A673 (cell line): ENCODE measurements at regions not wholly inside any gene's neighbourhood (a gene's known extent, or its start where the extent isn't known, plus 50 kb on each side); places are given as distances from the start of the nearest gene placed in this dataset.

Experiments
- BruUV-seq: library from RNA; stranded (reverse); fragments of 400-500 nt; replicated peaks from 2 replicates; lab custom pipeline; 2021; lab: Mats Ljungman, UMichigan
- CTCF ChIA-PET: fragments of 300-600 bp; sonication (Branson Sonifier 250); formaldehyde crosslinking; loops from one replicate; lab custom pipeline; 2022; ENCODE audit warnings: antibody characterized with exemption; lab: Charles Lee
- POLR2A ChIA-PET: fragments of 300-600 bp; sonication (Branson Sonifier 250); formaldehyde crosslinking; loops from one replicate; lab custom pipeline; 2022; ENCODE audit warnings: antibody characterized with exemption; ENCODE audit not compliant: low non-redundant PET; lab: Charles Lee
- DNase-seq: peaks from one replicate; pipeline ENCODE4 v3.0.0-alpha.2; 2015; ENCODE audit warnings: low spot score
- H3K27ac ChIP-seq: fragments of 200-600 bp; sonication (generic); 2 replicates; pipeline ENCODE4 v1.5.1; 2016; ENCODE audit warnings: mixed run types, low read depth, mild to moderate bottlenecking, mixed read lengths, antibody characterized with exemption, low read length; ENCODE audit not compliant: poor library complexity, severe bottlenecking
- H3K27me3 ChIP-seq: fragments of 200-600 bp; sonication (generic); replicated peaks from 2 replicates; pipeline ENCODE4 v1.6.1; 2017; ENCODE audit warnings: mixed run types, low read depth, mild to moderate bottlenecking, mixed read lengths, antibody characterized with exemption, low read length; ENCODE audit not compliant: insufficient read depth, poor library complexity
- H3K36me3 ChIP-seq: fragments of 200-600 bp; sonication (generic); 2 replicates; pipeline ENCODE4 v1.6.1; 2016; ENCODE audit warnings: mixed run types, mild to moderate bottlenecking, mixed read lengths, antibody characterized with exemption, low read length; ENCODE audit not compliant: insufficient read depth, poor library complexity, severe bottlenecking
- H3K4me1 ChIP-seq: fragments of 200-600 bp; sonication (generic); 2 replicates; pipeline ENCODE4 v1.6.1; 2017; ENCODE audit warnings: mixed run types, mild to moderate bottlenecking, mixed read lengths, antibody characterized with exemption, low read length; ENCODE audit not compliant: insufficient read depth, poor library complexity, severe bottlenecking
- H3K4me3 ChIP-seq: fragments of 200-600 bp; sonication (generic); 2 replicates; pipeline ENCODE4 v1.5.1; 2016; ENCODE audit warnings: low read depth, mixed run types, mild to moderate bottlenecking, mixed read lengths, low read length; ENCODE audit not compliant: poor library complexity, severe bottlenecking
- H3K9me3 ChIP-seq: fragments of 200-600 bp; sonication (generic); 2 replicates; pipeline ENCODE4 v1.6.1; 2016; ENCODE audit warnings: mixed run types, low read depth, mild to moderate bottlenecking, mixed read lengths, antibody characterized with exemption, low read length; ENCODE audit not compliant: poor library complexity, severe bottlenecking
- EZH2 ChIP-seq: fragments of 200-600 bp; sonication (generic); IDR thresholded peaks from 2 replicates; pipeline ENCODE4 v1.6.1; 2017; ENCODE audit warnings: borderline replicate concordance, low read depth, mild to moderate bottlenecking, mixed read lengths, antibody characterized with exemption, low read length; ENCODE audit not compliant: poor library complexity, severe bottlenecking
- intact Hi-C: fragments of 100-400 bp; cut with micrococcal nuclease; formaldehyde crosslinking; loops from one replicate; pipeline ENCODE4 v1.10.0; 2022; ENCODE audit not compliant: unreplicated experiment
- TF ChIP-seq, protein P1 (sequence below): fragments of 300-800, 200-600 bp; sonication (generic); conservative IDR thresholded peaks from 2 replicates; pipeline ENCODE4 v1.5.1; 2017; ENCODE audit warnings: low read depth, mild to moderate bottlenecking, antibody characterized with exemption, low read length, moderate library complexity, mixed read lengths

DNA sequence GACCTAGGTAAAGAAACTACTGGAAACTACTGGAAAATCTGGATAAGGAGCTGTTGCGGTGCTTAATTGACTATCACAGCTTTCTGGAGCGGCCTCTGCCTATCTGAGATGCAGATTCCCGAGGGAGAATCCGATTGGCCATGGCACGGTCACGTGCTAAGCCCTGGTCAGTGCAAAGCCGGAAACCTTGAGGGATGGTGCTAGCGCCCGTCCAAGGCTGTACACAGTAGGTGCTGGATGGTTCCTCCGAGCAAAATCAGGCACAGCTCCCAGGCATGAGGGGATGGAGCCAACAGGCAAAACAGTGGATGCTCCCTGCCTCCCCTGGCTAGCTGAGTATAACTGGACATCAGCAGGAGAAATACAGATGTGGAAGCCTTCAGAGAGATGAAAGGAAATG lies 238.7 kb upstream of the HES1 start:
- H3K36me3 ChIP-seq, result no peaks in the 10 kb centered on the region
- H3K27ac ChIP-seq, result peak overlapping the region; percentile 100
- intact Hi-C loops, result loop anchor here (2.0 to 5.0 kb wide), 2 partner anchors 108 to 1290 kb away; no protein-coding TSS in a partner anchor
- TF ChIP-seq EZH2, result no peak
- TF ChIP-seq, protein P1, sequence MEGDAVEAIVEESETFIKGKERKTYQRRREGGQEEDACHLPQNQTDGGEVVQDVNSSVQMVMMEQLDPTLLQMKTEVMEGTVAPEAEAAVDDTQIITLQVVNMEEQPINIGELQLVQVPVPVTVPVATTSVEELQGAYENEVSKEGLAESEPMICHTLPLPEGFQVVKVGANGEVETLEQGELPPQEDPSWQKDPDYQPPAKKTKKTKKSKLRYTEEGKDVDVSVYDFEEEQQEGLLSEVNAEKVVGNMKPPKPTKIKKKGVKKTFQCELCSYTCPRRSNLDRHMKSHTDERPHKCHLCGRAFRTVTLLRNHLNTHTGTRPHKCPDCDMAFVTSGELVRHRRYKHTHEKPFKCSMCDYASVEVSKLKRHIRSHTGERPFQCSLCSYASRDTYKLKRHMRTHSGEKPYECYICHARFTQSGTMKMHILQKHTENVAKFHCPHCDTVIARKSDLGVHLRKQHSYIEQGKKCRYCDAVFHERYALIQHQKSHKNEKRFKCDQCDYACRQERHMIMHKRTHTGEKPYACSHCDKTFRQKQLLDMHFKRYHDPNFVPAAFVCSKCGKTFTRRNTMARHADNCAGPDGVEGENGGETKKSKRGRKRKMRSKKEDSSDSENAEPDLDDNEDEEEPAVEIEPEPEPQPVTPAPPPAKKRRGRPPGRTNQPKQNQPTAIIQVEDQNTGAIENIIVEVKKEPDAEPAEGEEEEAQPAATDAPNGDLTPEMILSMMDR, result no peak
- CTCF ChIA-PET, result interaction anchor here (0.7 to 2.1 kb wide), 7 partner anchors 116 to 418 kb away, joined by 3 to 15 read pairs (median 10); partner anchors contain the start of gene HES1
- peaks cover 6% of the 10 kb centered on the region for H3K9me3 ChIP-seq
- H3K4me3 ChIP-seq, result no peak overlapping the region
- BruUV-seq, result TSS peak; percentile 79
- POLR2A ChIA-PET, result interaction anchor here (0.6 to 1.4 kb wide), 6 partner anchors 53 to 419 kb away, joined by 3 to 25 read pairs (median 9); no protein-coding TSS in a partner anchor
- DNase-seq, result peak; percentile 77
- peaks cover 76% of the 10 kb centered on the region for H3K4me1 ChIP-seq
- no peaks in the 10 kb centered on the region for H3K27me3 ChIP-seq

DNA sequence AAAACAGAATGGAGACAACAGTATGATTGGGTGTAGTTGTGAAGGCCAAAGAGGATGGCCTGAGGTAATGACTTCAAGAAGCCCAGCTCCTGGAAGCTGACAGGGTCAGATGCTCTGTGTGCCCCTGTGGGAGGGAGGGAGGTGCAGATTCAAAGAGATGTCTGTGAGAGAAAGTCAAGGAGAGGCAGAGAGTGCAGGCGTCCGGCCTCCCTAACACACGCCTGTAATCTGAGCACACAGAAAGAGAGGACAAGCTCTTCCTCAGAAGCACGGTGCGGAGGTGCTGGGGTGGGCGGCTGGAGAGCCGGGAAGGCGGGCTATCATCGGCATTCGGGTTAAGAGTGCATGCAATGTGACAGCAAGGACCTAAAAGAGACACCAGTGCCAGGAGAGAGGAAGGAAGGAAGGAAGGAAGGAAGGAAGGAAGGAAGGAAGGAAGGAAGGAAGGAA lies 238.2 kb upstream of the HES1 start:
- no peak for TF ChIP-seq EZH2
- TF ChIP-seq, protein P1, result no peak
- Histone ChIP-seq H3K27ac (peak overlapping the region; percentile 100), H3K4me3 (no peak overlapping the region), H3K4me1 (peaks cover 80% of the 10 kb centered on the region), H3K27me3 (no peaks in the 10 kb centered on the region), H3K9me3 (peaks cover 6% of the 10 kb centered on the region), H3K36me3 (no peaks in the 10 kb centered on the region)
- intact Hi-C loops, result loop anchor here (1.0 to 5.0 kb wide), 8 partner anchors 106 to 1290 kb away; no protein-coding TSS in a partner anchor
- POLR2A ChIA-PET, result interaction anchor here (0.6 to 1.4 kb wide), 7 partner anchors 54 to 418 kb away, joined by 3 to 25 read pairs (median 6); partner anchors contain the start of gene HES1
- CTCF ChIA-PET, result interaction anchor here (0.7 to 2.1 kb wide), 6 partner anchors 116 to 418 kb away, joined by 3 to 15 read pairs (median 8); partner anchors contain the start of gene HES1
- peak; percentile 98 for DNase-seq
- BruUV-seq, result no TSS peak

DNA sequence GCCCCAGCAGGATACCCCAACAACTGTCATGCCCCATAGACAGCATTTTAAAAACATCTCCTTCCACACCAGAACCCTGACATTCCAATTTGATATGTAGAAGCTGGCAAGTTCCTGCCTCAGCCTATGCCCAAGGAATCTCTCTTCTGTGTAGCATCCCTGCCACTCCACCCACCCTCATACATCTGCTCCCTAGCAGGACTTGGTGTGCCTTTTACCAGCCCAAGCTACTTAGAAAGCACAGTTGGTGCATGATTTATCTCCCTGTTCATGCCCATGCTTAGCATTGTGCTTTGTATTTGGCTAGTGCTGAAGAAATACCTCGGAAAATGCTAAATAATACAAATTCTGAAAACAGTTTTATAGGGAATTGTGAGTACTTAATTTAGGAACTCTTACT lies 236.9 kb upstream of the HES1 start:
- POLR2A ChIA-PET, result no interaction called here
- peaks cover 6% of the 10 kb centered on the region for H3K9me3 ChIP-seq
- CTCF ChIA-PET, result interaction anchor here (0.9 to 2.1 kb wide), 2 partner anchors 241 to 417 kb away, joined by 6 to 15 read pairs; no protein-coding TSS in a partner anchor
- intact Hi-C loops, result loop anchor here (2.0 to 5.0 kb wide), 3 partner anchors 118 to 1288 kb away; no protein-coding TSS in a partner anchor
- H3K4me1 ChIP-seq, result peaks cover 86% of the 10 kb centered on the region
- TF ChIP-seq, protein P1, result no peak
- no peak for TF ChIP-seq EZH2
- BruUV-seq, result no TSS peak
- no peak overlapping the region for H3K4me3 ChIP-seq
- H3K36me3 ChIP-seq, result no peaks in the 10 kb centered on the region
- DNase-seq, result peak; percentile 88
- H3K27me3 ChIP-seq, result no peaks in the 10 kb centered on the region
- peak overlapping the region; percentile 100 for H3K27ac ChIP-seq
